ENCODE measurements at regions not wholly inside any gene's neighbourhood (a gene's known extent, or its start where the extent isn't known, plus 50 kb on each side); places are given as distances from the start of the nearest gene placed in this dataset.

DNA sequence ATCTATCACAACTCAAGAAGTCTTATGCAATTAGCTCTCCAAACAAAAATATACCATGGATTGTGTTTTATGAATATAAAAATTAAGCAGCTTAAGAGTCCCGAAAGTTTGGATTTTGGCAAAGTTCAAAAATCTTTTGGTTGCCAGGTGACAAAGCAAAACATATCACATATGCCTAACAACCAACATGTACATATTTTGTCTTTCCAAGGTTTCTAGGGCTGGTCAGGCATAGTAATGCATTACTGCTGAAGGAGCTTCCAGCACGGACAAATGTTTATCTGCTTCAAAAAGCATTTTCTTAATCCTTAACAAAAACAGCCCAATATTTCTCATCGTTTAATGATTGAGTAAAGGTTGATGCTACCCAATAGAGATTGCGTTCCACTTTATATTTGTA, 1327.1 kb upstream of the ZEB2 start:
- DNase-seq (ENCODE audit: low read depth in 3 of 3): no peak

- DNase-seq (ENCODE audit: low read depth in 3 of 3): no peak
Measured at GRCh38 chr2:145845923-145846322, 1326.0 kb upstream of the ZEB2 start.

- no peak for DNase-seq (ENCODE audit: low read depth in 3 of 3)
Measured at GRCh38 chr2:145845207-145845894, 1325.4 kb upstream of the ZEB2 start.

DNA sequence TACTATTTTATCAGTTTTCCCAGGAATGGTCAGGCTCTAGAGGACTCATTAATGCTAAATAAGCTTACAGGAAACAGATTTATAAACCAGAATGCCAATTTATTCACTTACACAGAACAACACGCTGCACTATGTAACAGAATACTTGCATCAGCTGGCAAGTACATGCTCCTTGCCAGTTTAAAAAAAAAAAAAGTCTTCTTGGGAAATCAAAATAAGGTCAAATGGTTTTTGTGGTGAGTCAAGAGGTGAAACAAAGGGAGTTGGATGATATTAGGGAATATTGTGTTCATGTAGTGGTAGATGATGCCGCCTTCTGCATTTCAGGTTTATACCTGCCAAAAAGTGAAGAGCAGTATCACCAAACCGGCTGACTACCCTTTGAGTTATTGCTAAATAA, 1322.1 kb upstream of the ZEB2 start:
- DNase-seq (ENCODE audit: low read depth in 3 of 3): no peak

DNA sequence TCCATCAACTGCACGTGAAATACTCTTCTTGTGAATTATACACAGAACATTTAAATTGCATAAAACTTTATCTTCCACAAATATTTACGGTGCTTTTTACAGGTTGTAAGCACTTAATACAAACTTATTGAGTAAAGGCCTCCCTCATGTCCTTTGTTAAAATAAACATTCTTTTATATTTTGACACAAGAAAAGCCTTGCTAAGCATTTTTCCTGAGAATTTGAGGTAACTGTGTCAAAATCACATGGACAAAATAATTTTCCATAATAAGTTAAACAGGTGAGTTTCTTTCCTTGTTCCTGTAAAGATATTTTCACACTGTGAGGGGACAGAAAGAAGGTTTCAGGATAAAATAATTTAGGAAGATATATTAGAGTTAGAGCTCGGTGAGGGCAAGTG, 1317.1 kb upstream of the ZEB2 start:
- no peak for DNase-seq (ENCODE audit: low read depth in 3 of 3)

DNA sequence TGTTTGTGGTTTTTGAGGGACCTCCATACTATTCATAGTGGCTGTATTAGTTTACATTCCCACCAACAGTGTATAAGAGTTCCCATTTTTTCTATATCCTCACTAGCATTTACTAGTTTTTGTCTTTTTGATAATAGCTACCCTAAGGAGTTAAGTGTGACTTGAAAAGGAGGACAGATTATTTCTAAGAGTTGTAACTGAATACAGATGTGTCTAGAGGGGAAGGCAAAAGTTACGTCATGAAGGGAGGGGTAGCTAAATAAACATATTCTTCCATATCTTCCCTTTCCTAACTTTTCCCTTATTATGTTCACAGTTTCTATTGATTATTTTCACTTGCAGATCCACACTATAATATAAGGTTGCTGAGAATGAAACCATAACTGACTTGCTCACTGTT, 1315.7 kb upstream of the ZEB2 start:
- no peak for DNase-seq (ENCODE audit: low read depth in 3 of 3)

DNA sequence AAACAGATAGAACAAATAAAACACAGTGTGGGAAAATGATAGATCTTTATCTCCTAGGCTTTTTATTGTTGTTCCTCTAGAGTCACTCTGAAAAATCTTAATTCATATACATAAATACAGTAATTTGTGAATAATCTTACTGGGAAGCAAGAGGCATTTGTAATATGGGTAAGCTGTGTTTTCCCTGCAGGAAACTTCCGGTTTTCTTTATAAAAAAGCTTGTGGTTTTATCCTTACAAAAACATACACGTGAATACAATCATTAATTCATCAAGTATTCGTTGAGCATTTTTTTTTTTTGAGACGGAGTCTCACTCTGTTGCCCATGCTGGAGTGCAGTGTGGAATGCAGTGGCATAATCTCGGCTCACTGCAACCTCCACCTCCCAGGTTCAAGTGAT, 1312.8 kb upstream of the ZEB2 start:
- DNase-seq (ENCODE audit: low read depth in 3 of 3): no peak

DNA sequence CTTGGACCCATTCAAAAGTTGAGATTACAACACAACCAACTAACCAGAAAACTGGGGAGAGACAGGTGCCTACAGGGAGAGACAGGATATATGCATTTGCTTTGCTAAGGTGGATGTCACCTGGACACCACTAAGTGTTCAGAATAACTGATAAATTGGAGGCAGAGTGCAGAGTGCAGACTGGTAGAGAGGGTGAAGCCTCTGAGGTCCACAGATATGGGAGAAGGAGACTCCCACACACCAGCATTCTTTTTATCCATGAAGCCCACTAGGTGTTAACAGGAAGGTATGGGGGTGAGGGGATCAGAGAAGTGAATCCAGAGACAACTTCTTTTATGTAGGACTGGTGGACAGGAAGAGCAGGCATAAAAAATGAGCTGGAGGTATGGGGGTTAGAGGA, 1310.0 kb upstream of the ZEB2 start:
- DNase-seq (ENCODE audit: low read depth in 3 of 3): no peak

GRCh38 chr2:145827235-145827634, 1307.3 kb upstream of the ZEB2 start:
- DNase-seq (ENCODE audit: low read depth in 3 of 3): no peak

DNA sequence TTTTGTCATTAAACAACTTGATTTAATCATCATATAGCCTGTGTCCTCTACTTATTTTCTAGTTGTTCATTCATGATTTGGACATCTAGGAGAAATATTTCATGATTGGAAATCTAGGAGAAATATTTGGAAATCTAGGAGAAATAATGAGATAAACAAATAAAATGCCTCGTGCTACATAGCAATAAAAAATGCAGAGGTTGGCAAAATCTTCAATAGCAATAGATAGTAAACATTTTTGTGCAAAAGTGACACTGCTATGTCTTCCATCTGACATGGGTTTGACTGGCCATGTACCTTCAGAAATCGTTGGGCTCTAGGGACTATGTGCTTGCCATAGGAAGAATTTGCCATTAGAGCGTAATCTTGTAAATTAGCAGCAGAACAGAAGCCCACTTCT, 1304.5 kb upstream of the ZEB2 start:
- no peak for DNase-seq (ENCODE audit: low read depth in 3 of 3)

- no peak for DNase-seq (ENCODE audit: low read depth in 3 of 3)
Measured at GRCh38 chr2:145822892-145823534, 1303.1 kb upstream of the ZEB2 start.

- no peak for DNase-seq (ENCODE audit: low read depth in 3 of 3)
Measured at GRCh38 chr2:145820651-145821050, 1300.7 kb upstream of the ZEB2 start.

DNA sequence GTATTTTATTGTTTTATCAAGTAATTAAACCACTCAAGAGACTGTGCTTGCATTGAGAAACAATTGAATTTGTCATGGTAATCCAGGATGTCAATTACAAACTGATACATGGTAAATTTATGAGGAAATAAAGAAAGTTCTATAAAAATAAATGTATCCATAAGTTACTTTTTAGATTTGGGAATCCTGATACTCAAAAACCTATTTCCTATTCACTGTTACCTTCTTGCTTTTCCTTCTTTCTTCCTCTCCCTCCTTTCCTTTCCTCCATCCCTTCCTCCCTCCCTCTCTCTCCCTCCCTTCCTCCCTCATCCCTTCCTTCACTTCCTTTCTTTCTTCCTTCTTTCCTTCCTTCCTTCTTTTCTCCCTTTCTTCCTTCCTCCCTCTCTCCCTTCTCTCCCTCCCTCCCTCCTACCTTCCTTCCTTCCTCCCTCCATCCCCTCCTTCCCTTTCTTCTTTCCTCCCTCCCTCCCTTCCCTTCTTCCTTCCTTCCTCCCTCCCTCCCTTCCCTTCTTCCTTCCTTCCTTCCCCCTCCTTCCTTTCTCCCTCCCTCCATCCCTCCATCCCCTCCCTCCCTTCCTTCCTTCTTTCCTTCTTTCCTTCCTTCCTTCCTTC, 1299.1 kb upstream of the ZEB2 start:
- no peak for DNase-seq (ENCODE audit: low read depth in 3 of 3)

GRCh38 chr2:145815933-145816332, 1296.0 kb upstream of the ZEB2 start:
- DNase-seq (ENCODE audit: low read depth in 3 of 3): no peak

- no peak for DNase-seq (ENCODE audit: low read depth in 3 of 3)
Measured at GRCh38 chr2:145813481-145813880, 1293.6 kb upstream of the ZEB2 start.

- DNase-seq (ENCODE audit: low read depth in 3 of 3): no peak
Measured at GRCh38 chr2:145812165-145812554, 1292.2 kb upstream of the ZEB2 start.

- DNase-seq (ENCODE audit: low read depth in 3 of 3): no peak
Measured at GRCh38 chr2:145811276-145812164, 1291.6 kb upstream of the ZEB2 start.

DNA sequence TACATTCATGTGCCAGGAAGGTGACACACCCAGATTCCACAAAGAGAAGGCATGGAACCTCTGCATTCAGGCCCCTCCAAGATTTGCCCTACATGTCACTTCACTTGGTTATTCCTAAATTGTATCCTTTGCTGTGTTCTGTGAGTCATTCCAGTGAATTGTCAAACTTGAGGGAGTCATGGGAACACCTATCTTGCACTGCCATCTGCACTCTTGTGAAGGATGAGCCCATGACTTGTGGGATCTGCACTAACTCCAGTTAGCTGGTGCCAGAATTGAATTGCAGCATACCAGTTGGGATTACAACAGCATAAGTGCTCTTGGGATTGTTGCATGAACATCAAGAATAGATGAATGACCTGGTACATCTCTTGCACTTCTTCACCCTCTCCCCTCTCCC, 1288.0 kb upstream of the ZEB2 start:
- DNase-seq (ENCODE audit: low read depth in 3 of 3): no peak

DNA sequence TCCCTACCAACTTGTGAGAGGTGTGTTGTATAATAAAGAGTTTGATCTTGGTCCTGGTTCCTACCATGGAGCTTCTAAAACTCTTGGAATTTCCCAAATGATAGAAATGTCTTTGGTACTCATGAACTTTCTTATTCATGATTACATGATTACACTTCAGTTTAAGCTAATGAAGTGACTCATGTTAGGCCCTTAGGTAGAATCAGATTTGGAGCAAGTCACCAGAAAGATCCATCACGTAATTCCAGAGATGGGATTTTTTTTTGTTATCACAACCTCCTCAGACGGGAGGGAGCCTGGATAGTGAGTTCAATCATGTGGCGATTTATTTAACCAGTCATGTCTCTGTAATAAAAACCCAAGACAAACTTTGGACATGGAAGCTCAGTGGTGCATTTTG, 1287.6 kb upstream of the ZEB2 start:
- DNase-seq (ENCODE audit: low read depth in 3 of 3): no peak

DNA sequence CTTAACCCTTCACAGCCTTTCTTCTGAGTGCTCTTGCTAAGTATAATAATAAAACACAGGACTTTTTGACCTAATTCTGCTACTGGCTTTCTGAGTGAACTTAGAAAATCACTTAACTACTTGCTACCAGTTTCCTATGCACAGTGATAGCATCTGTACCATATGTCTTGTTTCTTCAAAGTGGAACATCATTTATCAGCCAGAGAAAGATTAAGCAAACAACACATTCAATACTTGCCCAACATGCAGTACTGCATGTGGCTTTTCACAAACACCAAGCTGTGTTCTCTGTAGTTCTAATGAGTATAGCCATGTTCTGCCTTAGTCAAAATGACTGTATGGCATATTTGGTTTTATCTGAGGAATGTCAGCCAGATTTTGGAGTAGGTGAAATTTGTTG, 1286.6 kb upstream of the ZEB2 start:
- no peak for DNase-seq (ENCODE audit: low read depth in 3 of 3)

DNA sequence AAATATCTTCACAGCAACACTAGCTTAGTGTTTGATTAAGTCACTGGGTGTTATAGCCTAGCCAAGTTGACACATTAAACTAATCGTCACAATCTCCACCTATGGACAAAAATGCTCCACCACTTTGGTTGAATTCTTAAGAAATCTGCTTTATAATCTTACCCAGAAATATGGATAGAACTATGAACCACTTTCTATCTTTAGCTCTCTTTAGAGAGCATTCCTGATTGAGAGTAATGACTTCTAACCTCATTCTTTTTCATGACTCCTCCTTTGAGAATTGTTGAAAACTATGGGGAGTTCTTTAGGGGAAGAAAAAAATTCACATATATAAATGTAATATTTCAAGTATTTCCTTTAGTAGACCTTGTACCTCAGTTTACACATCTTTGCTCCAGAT, 1282.2 kb upstream of the ZEB2 start:
- no peak for DNase-seq (ENCODE audit: low read depth in 3 of 3)

DNA sequence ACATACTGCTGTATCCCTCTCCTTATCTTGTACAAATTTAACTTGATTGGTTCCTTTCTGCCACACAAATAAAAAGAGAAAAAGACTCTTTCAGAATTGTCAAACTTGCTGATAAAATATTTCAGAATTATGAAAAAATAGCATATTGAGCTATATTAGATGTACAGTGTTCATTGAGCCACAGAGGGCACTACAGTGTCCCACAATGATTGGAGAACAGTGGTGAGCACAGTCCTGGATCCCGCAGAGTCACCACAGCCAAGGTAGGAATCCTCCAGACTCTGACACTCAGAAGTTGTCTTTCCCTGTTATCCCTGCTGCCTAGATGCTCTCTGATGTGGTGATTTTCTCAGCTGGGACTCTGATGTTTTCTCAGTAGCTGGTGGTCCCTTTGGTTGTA, 1281.3 kb upstream of the ZEB2 start:
- no peak for DNase-seq (ENCODE audit: low read depth in 3 of 3)
